A549 (cell line): ENCODE measurements at regions not wholly inside any gene's neighbourhood (a gene's known extent, or its start where the extent isn't known, plus 50 kb on each side); places are given as distances from the start of the nearest gene placed in this dataset.

ENCODE experiments used
- CTCF ChIP-seq: fragments of >200 bp; sonication (Bioruptor Twin); formaldehyde crosslinking; IDR thresholded peaks from 3 replicates; pipeline ENCODE4 v1.5.1; 2016
- JUNB ChIP-seq: fragments of >200 bp; sonication (Bioruptor Twin); formaldehyde crosslinking; IDR thresholded peaks from 2 replicates; pipeline ENCODE4 v1.6.1; 2016
- MAZ ChIP-seq: fragments of 150-350 bp; IDR thresholded peaks from 2 replicates; pipeline ENCODE4 v1.6.1; 2014; ENCODE audit warnings: antibody characterized with exemption, low read depth, low read length, borderline replicate concordance
- RCOR1 ChIP-seq: fragments of 150-350 bp; IDR thresholded peaks from 2 replicates; pipeline ENCODE4 v1.6.1; 2014; ENCODE audit warnings: antibody characterized with exemption, low read length, low read depth
- TF ChIP-seq, protein P1 (sequence below): IDR thresholded peaks from 2 replicates; pipeline ENCODE4 v1.6.1; 2012
- TF ChIP-seq, protein P2 (sequence below): IDR thresholded peaks from 2 replicates; pipeline ENCODE4 v1.6.1; 2012

- no peak for TF ChIP-seq MAZ
- TF ChIP-seq, protein P1, sequence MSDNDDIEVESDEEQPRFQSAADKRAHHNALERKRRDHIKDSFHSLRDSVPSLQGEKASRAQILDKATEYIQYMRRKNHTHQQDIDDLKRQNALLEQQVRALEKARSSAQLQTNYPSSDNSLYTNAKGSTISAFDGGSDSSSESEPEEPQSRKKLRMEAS: no peak
- TF ChIP-seq CTCF: no peak
- TF ChIP-seq JUNB: no peak
- TF ChIP-seq, protein P2, sequence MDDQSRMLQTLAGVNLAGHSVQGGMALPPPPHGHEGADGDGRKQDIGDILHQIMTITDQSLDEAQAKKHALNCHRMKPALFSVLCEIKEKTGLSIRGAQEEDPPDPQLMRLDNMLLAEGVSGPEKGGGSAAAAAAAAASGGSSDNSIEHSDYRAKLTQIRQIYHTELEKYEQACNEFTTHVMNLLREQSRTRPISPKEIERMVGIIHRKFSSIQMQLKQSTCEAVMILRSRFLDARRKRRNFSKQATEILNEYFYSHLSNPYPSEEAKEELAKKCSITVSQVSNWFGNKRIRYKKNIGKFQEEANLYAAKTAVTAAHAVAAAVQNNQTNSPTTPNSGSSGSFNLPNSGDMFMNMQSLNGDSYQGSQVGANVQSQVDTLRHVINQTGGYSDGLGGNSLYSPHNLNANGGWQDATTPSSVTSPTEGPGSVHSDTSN: no peak
- no peak for TF ChIP-seq RCOR1
These were observed 1339.7 kb upstream of the CDH6 start for GRCh38 chr5:29853711-29854220.
